ENCODE measurements at regions not wholly inside any gene's neighbourhood (a gene's known extent, or its start where the extent isn't known, plus 50 kb on each side); places are given as distances from the start of the nearest gene placed in this dataset.

DNA sequence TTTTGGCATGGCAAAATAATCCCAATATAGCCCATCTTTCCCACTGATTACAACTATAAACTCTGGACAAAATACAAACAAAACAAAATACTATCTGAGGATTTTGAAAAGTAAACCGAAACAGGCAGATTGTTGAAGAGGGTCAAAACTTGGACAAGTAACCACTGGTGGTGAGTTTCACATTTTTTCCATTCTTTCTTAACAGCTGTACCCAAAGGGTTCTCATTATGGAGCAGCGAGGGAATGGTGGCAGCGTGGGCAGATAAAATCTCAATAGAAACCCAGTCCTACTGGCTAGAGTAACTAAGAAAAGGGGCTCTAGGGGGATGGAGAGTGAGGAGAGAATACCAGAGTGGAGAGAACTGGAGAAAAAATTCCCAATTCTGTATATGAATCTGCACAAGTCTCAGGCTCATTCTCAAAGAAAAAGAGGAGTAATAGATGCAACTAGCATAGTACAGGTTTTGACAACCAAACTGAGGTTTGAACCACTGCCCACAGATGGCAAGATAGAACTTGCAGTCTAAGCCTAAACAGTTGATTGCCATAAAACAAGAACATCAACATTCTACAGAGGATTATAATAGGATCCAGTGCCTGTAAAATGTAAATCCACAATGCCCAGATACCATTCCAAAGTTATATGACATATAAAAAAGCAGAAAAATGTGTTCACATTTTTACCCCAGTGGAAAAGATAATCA is 284.5 kb downstream of the KCNRG start:
- Histone ChIP-seq H3K27ac (ENCODE audit: insufficient read depth, low read length) (no peak overlapping the region), H2BK15ac (ENCODE audit: low read depth, low read length) (no peak overlapping the region), H2AFZ (replicated peaks; ENCODE audit: low read length, poor library complexity) (no peak overlapping the region), H4K91ac (ENCODE audit: insufficient read depth, low read depth, low read length) (no peak overlapping the region), H2AK5ac (ENCODE audit: low read depth, low read length) (no peak overlapping the region), H3K9me1 (ENCODE audit: insufficient read depth, low read length) (no peaks in the 10 kb centered on the region), H2AK9ac (replicated peaks; ENCODE audit: low read depth, low read length, poor library complexity) (no peak overlapping the region), H4K5ac (ENCODE audit: low read depth, low read length) (no peak overlapping the region), H2BK20ac (ENCODE audit: low read depth, low read length) (no peak overlapping the region), H3K18ac (ENCODE audit: low read depth, low read length) (no peak overlapping the region), H3K14ac (replicated peaks; ENCODE audit: low read depth, low read length) (no peak overlapping the region), H3K23ac (ENCODE audit: low read depth, low read length) (no peak overlapping the region), H3K27me3 (ENCODE audit: control insufficient read depth, insufficient read depth, low read length) (peaks cover 3% of the 10 kb centered on the region; the same call in 1 of the 2 replicates), H3K4ac (ENCODE audit: low read depth, low read length) (no peak overlapping the region), H2BK120ac (ENCODE audit: low read depth, low read length) (no peak overlapping the region), H2BK5ac (ENCODE audit: low read depth, low read length, poor library complexity, severe bottlenecking) (no peak overlapping the region), H4K8ac (ENCODE audit: low read depth in 2 of 2, low read length in 2 of 2) (no peak overlapping the region), H3K36me3 (ENCODE audit: control insufficient read depth, insufficient read depth, low read length) (no peaks in the 10 kb centered on the region), H4K20me1 (ENCODE audit: insufficient read depth, low read length) (no peaks in the 10 kb centered on the region), H3K9me3 (ENCODE audit: control insufficient read depth, insufficient read depth, low read length) (no peaks in the 10 kb centered on the region), H3K79me1 (ENCODE audit: low read depth in 1 of 2, low read length in 2 of 2) (no peaks in the 10 kb centered on the region), H3K4me1 (ENCODE audit: control insufficient read depth, insufficient read depth, low read length) (no peaks in the 10 kb centered on the region; the same call in 1 of the 2 replicates), H3K4me2 (ENCODE audit: low read depth, low read length) (no peak overlapping the region), H3K9ac (ENCODE audit: low read depth, low read length) (no peak overlapping the region), H3K56ac (ENCODE audit: extremely low read depth, insufficient read depth, low read length) (no peak overlapping the region), H3K4me3 (ENCODE audit: insufficient read depth, low read depth, low read length) (no peak overlapping the region)
- in situ Hi-C loops (cut with MboI; ENCODE audit: low sequenced_read_pairs) = no loop called here
- DNase-seq = no peak
- no TSS peak for BruUV-seq (replicated peaks)
- no peak for TF ChIP-seq RAD21 (IDR thresholded peaks at IDR 0.05; ENCODE audit: low read length)
- no peak for TF ChIP-seq SMC3 (IDR thresholded peaks at IDR 0.05; ENCODE audit: low read depth, low read length)
- TF ChIP-seq RFX5 (IDR thresholded peaks at IDR 0.05; ENCODE audit: low read depth, low read length) = no peak
- no peak for TF ChIP-seq POLR2A (IDR thresholded peaks at IDR 0.05; ENCODE audit: low read depth, low read length)
- no peak for TF ChIP-seq CHD1 (IDR thresholded peaks at IDR 0.05; ENCODE audit: low read depth, low read length)
- TF ChIP-seq BHLHE40 (IDR thresholded peaks at IDR 0.05; ENCODE audit: low read depth, low read length) = no peak
- no peak for TF ChIP-seq MAFK (IDR thresholded peaks at IDR 0.05; ENCODE audit: low read depth, low read length)
- TF ChIP-seq CEBPB (IDR thresholded peaks at IDR 0.05; ENCODE audit: low read depth, low read length) = no peak
- no peak for TF ChIP-seq ELK1 (IDR thresholded peaks at IDR 0.05; ENCODE audit: borderline replicate concordance, low read depth, low read length)
- no peak for TF ChIP-seq MXI1 (IDR thresholded peaks at IDR 0.05; ENCODE audit: borderline replicate concordance, low read depth, low read length)
- TF ChIP-seq FOS (IDR thresholded peaks at IDR 0.05; ENCODE audit: low read depth, low read length) = no peak
- TF ChIP-seq, protein P1, sequence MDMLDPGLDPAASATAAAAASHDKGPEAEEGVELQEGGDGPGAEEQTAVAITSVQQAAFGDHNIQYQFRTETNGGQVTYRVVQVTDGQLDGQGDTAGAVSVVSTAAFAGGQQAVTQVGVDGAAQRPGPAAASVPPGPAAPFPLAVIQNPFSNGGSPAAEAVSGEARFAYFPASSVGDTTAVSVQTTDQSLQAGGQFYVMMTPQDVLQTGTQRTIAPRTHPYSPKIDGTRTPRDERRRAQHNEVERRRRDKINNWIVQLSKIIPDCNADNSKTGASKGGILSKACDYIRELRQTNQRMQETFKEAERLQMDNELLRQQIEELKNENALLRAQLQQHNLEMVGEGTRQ (IDR thresholded peaks at IDR 0.05; ENCODE audit: low read depth, low read length) = no peak
- no peak for TF ChIP-seq NFE2L2 (IDR thresholded peaks at IDR 0.05; ENCODE audit: low read depth, low read length)
- no peak for TF ChIP-seq RCOR1 (IDR thresholded peaks at IDR 0.05; ENCODE audit: insufficient replicate concordance, low read length)
- TF ChIP-seq CTCF (conservative IDR thresholded peaks at IDR 0.05; ENCODE audit: low read depth, low read length) = no peak
- TF ChIP-seq MAZ (IDR thresholded peaks at IDR 0.05; ENCODE audit: borderline replicate concordance, low read depth, low read length) = no peak
- intact Hi-C loops (cut with micrococcal nuclease) = no loop called here
- POLR2A ChIA-PET (ENCODE audit: unreplicated experiment) = no interaction called here
- ATAC-seq (ENCODE audit: low read depth) = no peak; the same call in 1 of the 2 replicates
- no CpG with 5 or more reads among the region's 3 CpGs for WGBS, 2 experiments (ENCODE audit: extremely low coverage in 2 of 2, insufficient read length in 1 of 2)
- dilution Hi-C loops (cut with HindIII; ENCODE audit: low sequenced_read_pairs, unreplicated experiment) = no loop called here
- CTCF ChIA-PET = no interaction called here
